Neuronal stem cell (in vitro differentiated cells): ENCODE measurements at regions not wholly inside any gene's neighbourhood (a gene's known extent, or its start where the extent isn't known, plus 50 kb on each side); places are given as distances from the start of the nearest gene placed in this dataset.

Experiments used
- DNase-seq: peaks from one replicate; pipeline ENCODE4 v3.0.0-alpha.2; 2013; ENCODE audit warnings: low spot score
- H2AFZ ChIP-seq: one replicate; pipeline ENCODE4 v1.6.1; 2013; ENCODE audit warnings: mild to moderate bottlenecking, low read length, inconsistent platforms
- H2AK5ac ChIP-seq: 2 replicates; pipeline ENCODE4 v1.6.1; 2013; ENCODE audit warnings: low read depth, mild to moderate bottlenecking, inconsistent platforms, low read length, moderate library complexity, mixed read lengths
- H2BK120ac ChIP-seq: 2 replicates; pipeline ENCODE4 v1.6.1; 2013; ENCODE audit warnings: low read depth, mild to moderate bottlenecking, inconsistent platforms, low read length, moderate library complexity, mixed read lengths
- H2BK12ac ChIP-seq: one replicate; pipeline ENCODE4 v1.6.1; 2013; ENCODE audit warnings: low read length, inconsistent platforms
- H2BK15ac ChIP-seq: 2 replicates; pipeline ENCODE4 v1.6.1; 2013; ENCODE audit warnings: mild to moderate bottlenecking, low read length, inconsistent platforms, mixed read lengths
- H2BK5ac ChIP-seq: one replicate; pipeline ENCODE4 v1.6.1; 2013; ENCODE audit warnings: inconsistent platforms, mild to moderate bottlenecking, low read length, moderate library complexity
- H3K14ac ChIP-seq: one replicate; pipeline ENCODE4 v1.6.1; 2013; ENCODE audit warnings: low read length, inconsistent platforms
- H3K18ac ChIP-seq: 2 replicates; pipeline ENCODE4 v1.6.1; 2013; ENCODE audit warnings: low read length, inconsistent platforms
- H3K23ac ChIP-seq: 2 replicates; pipeline ENCODE4 v1.6.1; 2013; ENCODE audit warnings: low read depth, mild to moderate bottlenecking, mixed read lengths, low read length, inconsistent platforms; ENCODE audit not compliant: poor library complexity
- H3K27ac ChIP-seq: replicated peaks from 3 replicates; pipeline ENCODE4 v1.5.1; 2013; ENCODE audit warnings: low read length, inconsistent platforms
- H3K27me3 ChIP-seq, 3 experiments: 2 replicates each; pipeline ENCODE4 v1.6.1; 2013; ENCODE audit warnings: low read length in 3 of 3, mild to moderate bottlenecking in 2 of 3, inconsistent platforms in 1 of 3, low read depth in 1 of 3, mixed read lengths in 1 of 3, moderate library complexity in 1 of 3; ENCODE audit not compliant: control insufficient read depth in 3 of 3, insufficient read depth in 3 of 3
- H3K36me3 ChIP-seq, 2 donors: replicated peaks in 1 of 2; 2 replicates each; pipeline ENCODE4 v1.6.1; 2013; ENCODE audit warnings: low read length in 2 of 2; ENCODE audit not compliant: control insufficient read depth in 2 of 2, insufficient read depth in 2 of 2
- H3K4ac ChIP-seq: 2 replicates; pipeline ENCODE4 v1.6.1; 2013; ENCODE audit warnings: inconsistent platforms, mild to moderate bottlenecking, low read length, moderate library complexity
- H3K4me1 ChIP-seq, 2 donors: 1 replicate in 1 of 2; 2 replicates in 1 of 2; pipeline ENCODE4 v1.6.1; 2013; ENCODE audit warnings: low read length in 2 of 2, low read depth in 1 of 2; ENCODE audit not compliant: control insufficient read depth in 2 of 2, insufficient read depth in 1 of 2
- H3K4me2 ChIP-seq: one replicate; pipeline ENCODE4 v1.6.1; 2013; ENCODE audit warnings: mild to moderate bottlenecking, low read length, inconsistent platforms; ENCODE audit not compliant: insufficient read depth, poor library complexity, severe bottlenecking
- H3K4me3 ChIP-seq, 2 donors: 2 replicates each; pipeline ENCODE4 v1.5.1; 2013; ENCODE audit warnings: low read length in 2 of 2, mild to moderate bottlenecking in 2 of 2, inconsistent platforms in 1 of 2, moderate library complexity in 1 of 2
- H3K79me1 ChIP-seq: one replicate; pipeline ENCODE4 v1.6.1; 2013; ENCODE audit warnings: low read depth, mild to moderate bottlenecking, inconsistent platforms, low read length, moderate library complexity
- H3K9ac ChIP-seq: one replicate; pipeline ENCODE4 v1.6.1; 2013; ENCODE audit warnings: mild to moderate bottlenecking, low read depth, low read length, inconsistent platforms; ENCODE audit not compliant: poor library complexity
- H3K9me3 ChIP-seq, 2 donors: replicated peaks in 1 of 2; 2 replicates each; pipeline versions ENCODE3 to v1.6.1; 2013; ENCODE audit warnings: low read length in 2 of 2, mild to moderate bottlenecking in 2 of 2, inconsistent platforms in 1 of 2, low read depth in 1 of 2, mixed read lengths in 1 of 2, moderate library complexity in 1 of 2; ENCODE audit not compliant: control insufficient read depth in 2 of 2, insufficient read depth in 1 of 2
- H4K8ac ChIP-seq: one replicate; pipeline ENCODE4 v1.6.1; 2013; ENCODE audit warnings: low read depth, mild to moderate bottlenecking, inconsistent platforms, low read length, moderate library complexity
- H4K91ac ChIP-seq: one replicate; pipeline ENCODE4 v1.6.1; 2013; ENCODE audit warnings: low read length, low read depth, mild to moderate bottlenecking, inconsistent platforms; ENCODE audit not compliant: poor library complexity
- WGBS, 2 donors: extraction: QIAGEN DNeasy Blood & Tissue Kit; methylation state at CpG; one replicate each; pipeline ENCODE4 v1.1.7; 2013; ENCODE audit warnings: missing lambda C conversion rate in 2 of 2, mixed read lengths in 1 of 2; ENCODE audit not compliant: insufficient read length in 2 of 2, insufficient replicate concordance in 1 of 2; ENCODE audit errors: extremely low coverage in 2 of 2; 5-methylcytosine and 5-hydroxymethylcytosine counted together

DNA sequence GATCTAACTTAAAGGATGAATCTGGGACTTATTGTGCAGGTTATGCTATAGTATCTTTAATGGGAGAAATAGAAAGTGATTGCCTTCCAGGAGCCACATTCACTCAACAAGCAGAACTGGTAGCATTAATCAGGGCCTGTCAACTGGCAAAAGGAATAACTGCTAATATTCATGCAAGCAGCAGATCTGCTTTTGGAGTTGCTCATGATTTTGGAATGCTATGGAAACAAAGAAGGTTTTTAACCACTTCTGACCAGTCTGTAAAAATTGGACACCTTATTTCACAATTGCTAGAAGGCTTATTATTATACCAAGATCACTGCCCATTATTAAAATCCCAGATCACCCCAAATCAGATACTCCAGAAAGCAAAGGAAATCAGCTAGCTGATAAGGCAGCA is 200.4 kb downstream of the MREG start:
- Histone ChIP-seq H3K4me2 (no peak overlapping the region), H3K14ac (no peak overlapping the region), H2BK12ac (no peak overlapping the region), H3K18ac (no peak overlapping the region), H2BK15ac (no peak overlapping the region), H4K8ac (no peak overlapping the region), H2AK5ac (no peak overlapping the region), H3K4me3 (no peak overlapping the region), H3K9ac (no peak overlapping the region), H2BK5ac (no peak overlapping the region), H3K9me3 (no peaks in the 10 kb centered on the region), H3K4me1 (no peaks in the 10 kb centered on the region), H3K27me3 (no peaks in the 10 kb centered on the region), H3K27ac (no peak overlapping the region), H3K79me1 (no peaks in the 10 kb centered on the region), H3K23ac (no peak overlapping the region), H3K36me3 (no peaks in the 10 kb centered on the region), H4K91ac (no peak overlapping the region), H2AFZ (no peak overlapping the region), H2BK120ac (no peak overlapping the region), H3K4ac (no peak overlapping the region)
- DNase-seq, result no peak

DNA sequence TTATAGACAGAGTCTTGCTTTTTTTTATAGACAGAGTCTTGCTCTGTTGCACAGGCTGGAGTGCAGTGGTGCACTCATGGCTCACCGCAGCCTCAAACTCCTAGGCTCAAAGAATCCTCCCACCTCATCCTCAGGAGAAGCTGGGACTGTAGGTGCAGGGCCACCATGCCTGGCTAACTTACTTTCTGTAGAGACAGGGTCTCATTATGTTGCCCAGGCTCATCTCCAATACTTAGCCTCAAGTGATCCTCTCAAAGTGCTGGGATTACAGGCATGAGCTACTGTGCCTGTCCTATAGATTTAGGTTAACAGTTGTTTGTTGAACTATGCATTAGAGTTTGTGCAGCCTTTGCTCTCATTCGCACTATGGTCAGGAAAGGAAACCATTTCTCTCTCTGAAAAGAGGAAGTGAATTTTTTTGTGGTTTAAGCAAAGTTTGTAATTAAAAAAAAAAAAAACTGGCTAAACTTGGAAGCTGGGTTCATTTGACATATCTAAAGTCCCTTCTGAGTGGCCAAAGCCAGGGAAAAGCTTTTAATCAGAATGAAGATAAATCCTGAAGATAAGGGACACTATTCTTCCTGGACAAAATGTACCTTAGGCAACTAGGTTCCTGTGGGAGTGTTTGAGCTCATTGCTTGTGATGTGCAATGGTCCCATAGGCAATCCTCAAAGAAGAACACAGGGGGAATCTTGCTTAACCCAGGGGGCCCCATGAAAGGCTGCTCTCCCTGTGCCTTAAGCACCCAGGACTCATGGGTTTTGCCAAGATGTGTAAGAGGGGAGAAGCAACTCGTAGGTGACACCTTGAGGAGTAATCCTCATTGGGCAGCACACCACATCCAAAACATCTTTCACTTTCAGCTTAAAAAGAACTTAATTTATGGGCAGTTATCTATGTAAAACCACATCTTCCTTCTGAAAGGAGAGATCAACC is 201.7 kb downstream of the MREG start:
- no peak overlapping the region for H3K4me2 ChIP-seq
- WGBS, 2 donors, result no CpG with 5 or more reads among the region's 3 CpGs
- no peaks in the 10 kb centered on the region for H3K4me1 ChIP-seq

DNA sequence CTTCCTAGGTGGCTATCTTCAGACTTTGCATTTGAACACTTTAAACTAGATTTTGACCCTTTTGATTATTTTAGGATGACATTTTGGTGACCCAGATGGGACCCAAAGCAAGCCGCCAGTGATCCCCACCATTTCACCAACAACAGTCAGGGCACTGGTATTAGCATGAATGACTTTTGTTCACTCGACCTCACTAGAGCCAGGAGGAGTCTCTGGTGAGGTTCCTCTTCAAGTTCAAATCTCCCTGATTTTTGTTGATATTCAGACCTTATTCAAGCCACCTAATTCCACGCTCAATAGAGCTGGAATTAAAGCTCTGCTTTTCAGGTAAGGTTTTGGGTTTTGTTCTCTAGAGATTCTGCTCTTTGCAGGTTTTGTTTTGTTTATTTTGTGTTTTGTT is 202.3 kb downstream of the MREG start:
- Histone ChIP-seq H3K79me1 (no peaks in the 10 kb centered on the region), H3K18ac (no peak overlapping the region), H2BK120ac (no peak overlapping the region), H2AK5ac (no peak overlapping the region), H3K4me3 (no peak overlapping the region), H3K9me3 (no peaks in the 10 kb centered on the region), H3K36me3 (no peaks in the 10 kb centered on the region), H3K4me2 (no peak overlapping the region), H2BK15ac (no peak overlapping the region), H3K14ac (no peak overlapping the region), H2AFZ (no peak overlapping the region), H3K27ac (no peak overlapping the region), H3K9ac (no peak overlapping the region), H3K23ac (no peak overlapping the region), H2BK12ac (no peak overlapping the region), H3K27me3 (no peaks in the 10 kb centered on the region), H4K8ac (no peak overlapping the region), H4K91ac (no peak overlapping the region), H3K4me1 (no peaks in the 10 kb centered on the region), H3K4ac (no peak overlapping the region), H2BK5ac (no peak overlapping the region)
- WGBS, 2 donors, result no CpG with 5 or more reads among the region's 3 CpGs
- no peak for DNase-seq

More for the DNA sequence above, 201.7 kb downstream of the MREG start:
- H3K4me3 ChIP-seq, result no peak overlapping the region
- no peak overlapping the region for H3K4ac ChIP-seq
- no peak overlapping the region for H2BK120ac ChIP-seq
- H2BK5ac ChIP-seq, result no peak overlapping the region
- DNase-seq, result no peak
- H3K14ac ChIP-seq, result no peak overlapping the region
- H3K23ac ChIP-seq, result no peak overlapping the region
- no peak overlapping the region for H2BK15ac ChIP-seq
- no peak overlapping the region for H3K9ac ChIP-seq
- H2BK12ac ChIP-seq, result no peak overlapping the region
- no peaks in the 10 kb centered on the region for H3K79me1 ChIP-seq
- H4K8ac ChIP-seq, result no peak overlapping the region
- H3K18ac ChIP-seq, result no peak overlapping the region
- H3K36me3 ChIP-seq, result no peaks in the 10 kb centered on the region
- H2AFZ ChIP-seq, result no peak overlapping the region
- H3K27ac ChIP-seq, result no peak overlapping the region
- no peaks in the 10 kb centered on the region for H3K27me3 ChIP-seq
- H2AK5ac ChIP-seq, result no peak overlapping the region
- no peaks in the 10 kb centered on the region for H3K9me3 ChIP-seq
- no peak overlapping the region for H4K91ac ChIP-seq

DNA sequence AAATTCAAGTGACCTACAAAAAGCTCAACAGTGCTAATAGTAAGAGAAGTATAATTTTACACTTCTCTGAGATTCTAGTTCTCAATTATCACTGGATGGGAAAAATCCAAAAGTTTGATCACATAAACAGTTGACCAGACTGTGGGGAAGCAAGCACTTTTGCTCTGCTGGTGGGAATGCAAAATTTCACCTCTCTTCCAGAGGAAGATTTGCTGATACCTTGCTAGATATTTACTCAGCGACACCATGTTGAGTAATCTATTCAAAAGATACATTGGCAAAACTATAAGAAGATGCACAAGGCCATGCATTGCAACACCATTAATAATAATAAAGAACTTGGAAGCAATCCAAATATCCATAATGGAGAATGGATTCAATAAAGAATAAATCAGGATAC is 204.4 kb downstream of the MREG start:
- H4K91ac ChIP-seq, result no peak overlapping the region
- no peak overlapping the region for H2BK15ac ChIP-seq
- H2AFZ ChIP-seq, result no peak overlapping the region
- no peak overlapping the region for H2BK120ac ChIP-seq
- no peak overlapping the region for H3K27ac ChIP-seq
- H3K27me3 ChIP-seq, result no peaks in the 10 kb centered on the region
- DNase-seq, result no peak
- H3K4me3 ChIP-seq, result no peak overlapping the region
- H3K36me3 ChIP-seq, result no peaks in the 10 kb centered on the region
- H3K9me3 ChIP-seq, result no peaks in the 10 kb centered on the region
- H2BK5ac ChIP-seq, result no peak overlapping the region
- no peaks in the 10 kb centered on the region for H3K4me1 ChIP-seq
- WGBS, 2 donors, result no CpG with 5 or more reads among the region's 1 CpG
- H2BK12ac ChIP-seq, result no peak overlapping the region
- no peak overlapping the region for H3K9ac ChIP-seq
- H3K79me1 ChIP-seq, result no peaks in the 10 kb centered on the region
- H3K4me2 ChIP-seq, result no peak overlapping the region
- no peak overlapping the region for H3K18ac ChIP-seq
- no peak overlapping the region for H2AK5ac ChIP-seq
- no peak overlapping the region for H3K14ac ChIP-seq
- no peak overlapping the region for H3K4ac ChIP-seq
- H3K23ac ChIP-seq, result no peak overlapping the region
- no peak overlapping the region for H4K8ac ChIP-seq
